Fibroblast of the conjunctiva (primary cell): ENCODE measurements at regions not wholly inside any gene's neighbourhood (a gene's known extent, or its start where the extent isn't known, plus 50 kb on each side); places are given as distances from the start of the nearest gene placed in this dataset.
A peak's percentile ranks its signal among the peaks of the same experiment; 100 is the strongest.

Source experiments
- DNase-seq: peaks from one replicate; pipeline ENCODE4 v3.0.0-alpha.2; 2010; ENCODE audit warnings: low read depth

DNA sequence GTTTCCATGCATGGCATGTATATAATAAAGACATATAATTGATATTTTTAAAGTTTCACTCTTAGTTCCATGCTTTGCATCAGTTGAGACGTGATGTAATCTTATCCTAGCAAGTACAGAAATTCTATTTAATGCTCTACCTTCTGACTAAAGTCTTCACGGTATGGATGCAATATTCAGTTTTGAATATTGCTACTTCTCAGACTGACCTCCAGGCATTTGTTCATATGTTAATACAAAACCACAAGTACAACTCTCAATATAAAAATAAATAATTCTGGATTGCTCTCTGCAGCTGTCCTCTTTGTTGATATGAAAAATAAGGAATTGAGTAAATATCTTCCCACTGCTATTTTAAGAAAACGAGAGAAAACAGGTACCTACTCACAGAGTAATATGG is 309.8 kb upstream of the HAND2 start:
- no peak for DNase-seq

GRCh38 chr4:173837517-173837916 is 307.5 kb upstream of the HAND2 start:
- no peak for DNase-seq

GRCh38 chr4:173835903-173836302 is 305.9 kb upstream of the HAND2 start:
- no peak for DNase-seq

GRCh38 chr4:173834151-173834550 is 304.1 kb upstream of the HAND2 start:
- no peak for DNase-seq

- no peak for DNase-seq
These were observed 299.5 kb upstream of the HAND2 start for GRCh38 chr4:173829565-173829964.

GRCh38 chr4:173827707-173828106 is 297.7 kb upstream of the HAND2 start:
- DNase-seq = no peak

DNA sequence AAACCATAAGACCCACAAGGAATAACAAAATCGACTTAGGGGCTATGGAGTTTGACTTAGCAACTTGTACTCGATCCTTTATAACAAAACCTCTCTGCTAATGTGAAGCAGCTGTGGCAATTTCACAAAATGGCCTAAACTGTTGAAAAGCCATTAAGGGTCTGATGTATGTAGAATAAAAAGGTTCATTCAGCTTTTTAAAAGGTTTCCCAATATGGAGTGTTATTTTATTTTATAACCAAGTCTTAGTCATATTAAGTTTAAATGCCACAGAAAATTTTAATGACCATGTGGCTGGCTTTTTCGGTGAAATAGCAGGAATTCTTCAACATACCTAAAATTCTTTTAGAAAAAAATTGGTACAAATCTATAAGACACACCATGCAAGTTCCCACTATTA is 291.8 kb upstream of the HAND2 start:
- no peak for DNase-seq

- no peak for DNase-seq
These were observed 291.0 kb upstream of the HAND2 start for GRCh38 chr4:173821036-173821435.

DNA sequence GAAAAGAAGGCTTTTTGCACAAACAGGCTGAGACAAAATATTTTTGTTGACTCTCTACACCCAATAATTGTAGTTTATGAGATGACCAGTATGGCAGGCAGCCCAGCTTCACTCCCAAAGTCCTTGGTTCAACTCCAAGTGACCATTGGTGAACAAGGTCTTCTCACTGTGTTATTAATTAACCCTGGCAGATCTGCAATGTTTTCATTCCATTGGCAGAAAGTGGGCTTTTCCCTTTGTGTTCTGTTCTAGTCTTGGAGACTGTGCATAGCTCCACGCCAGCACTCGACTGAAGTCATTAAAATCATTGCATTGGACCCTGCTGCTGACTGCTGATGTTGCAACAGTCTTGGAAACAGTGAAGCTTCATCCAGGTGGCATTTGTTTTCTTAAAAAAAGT is 277.3 kb upstream of the HAND2 start:
- DNase-seq = peak; percentile 5

GRCh38 chr4:173805884-173806283 is 275.9 kb upstream of the HAND2 start:
- no peak for DNase-seq

GRCh38 chr4:173802662-173803022 is 272.6 kb upstream of the HAND2 start:
- DNase-seq = no peak

- no peak for DNase-seq
These were observed 272.0 kb upstream of the HAND2 start for GRCh38 chr4:173801876-173802661.

DNA sequence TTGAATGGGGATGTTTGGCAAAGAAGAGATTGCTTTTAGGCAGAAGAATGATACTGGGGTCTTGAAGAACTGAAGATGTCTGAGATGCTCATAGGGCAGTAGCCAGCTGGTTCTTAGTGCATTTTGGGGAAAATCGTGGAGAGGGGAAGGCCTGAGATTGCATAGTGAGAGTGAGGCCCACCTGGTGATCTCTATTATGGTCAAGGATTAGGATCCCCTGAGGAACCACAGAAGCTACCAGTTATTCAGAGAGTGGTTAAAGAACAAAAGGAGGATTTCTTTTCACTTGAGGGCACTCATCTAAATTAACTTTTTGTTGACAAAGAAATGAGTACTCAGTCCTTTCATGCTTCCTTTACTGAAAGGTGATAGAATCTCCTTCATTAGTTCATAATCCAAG is 271.3 kb upstream of the HAND2 start:
- DNase-seq = no peak

GRCh38 chr4:173797296-173797695 is 267.3 kb upstream of the HAND2 start:
- DNase-seq = no peak

DNA sequence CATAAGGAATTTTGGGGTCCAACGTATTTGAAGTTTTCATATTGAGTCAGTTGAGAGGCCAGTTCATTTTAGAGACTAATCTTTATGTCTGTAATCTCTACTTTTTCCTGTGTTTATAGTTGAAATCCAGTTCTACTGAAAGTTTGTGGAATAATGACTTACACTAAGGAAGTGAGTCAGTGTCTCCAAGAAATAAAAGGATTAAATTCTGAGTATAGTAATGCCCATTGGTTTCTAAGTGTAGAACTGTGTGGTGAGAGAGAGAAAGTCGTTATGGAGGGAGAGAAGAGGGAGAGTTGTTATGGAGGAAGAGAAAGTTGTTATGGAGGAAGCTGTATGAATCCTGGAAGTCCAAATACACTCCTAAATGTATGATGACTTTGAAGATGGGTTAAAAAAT is 264.6 kb upstream of the HAND2 start:
- DNase-seq = no peak

DNA sequence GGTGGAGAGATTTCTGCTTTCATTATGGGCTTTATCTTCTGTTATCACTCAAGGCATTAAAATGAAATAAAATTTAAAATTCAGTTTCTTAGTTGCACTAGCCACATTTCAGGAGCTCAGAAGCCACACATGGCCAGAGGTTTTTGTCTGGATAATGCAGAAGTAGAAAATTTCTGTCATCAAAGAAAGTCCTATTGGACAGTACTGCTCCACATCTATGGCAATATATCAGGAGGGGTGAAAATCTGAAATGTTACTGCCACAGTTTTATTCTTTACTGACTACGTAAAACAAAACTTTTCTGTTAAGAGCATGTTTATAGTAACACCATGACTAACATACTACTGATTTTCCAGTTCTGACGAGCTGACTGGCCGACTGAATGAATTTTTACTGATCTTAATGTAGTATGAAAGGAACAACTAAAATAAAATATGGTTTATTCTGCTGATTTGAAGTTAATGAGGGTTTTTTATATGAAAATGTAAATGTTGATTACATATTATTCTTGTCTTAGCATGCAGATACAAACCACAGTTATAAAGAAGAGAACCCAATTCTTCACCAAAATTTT is 264.0 kb upstream of the HAND2 start:
- no peak for DNase-seq

DNA sequence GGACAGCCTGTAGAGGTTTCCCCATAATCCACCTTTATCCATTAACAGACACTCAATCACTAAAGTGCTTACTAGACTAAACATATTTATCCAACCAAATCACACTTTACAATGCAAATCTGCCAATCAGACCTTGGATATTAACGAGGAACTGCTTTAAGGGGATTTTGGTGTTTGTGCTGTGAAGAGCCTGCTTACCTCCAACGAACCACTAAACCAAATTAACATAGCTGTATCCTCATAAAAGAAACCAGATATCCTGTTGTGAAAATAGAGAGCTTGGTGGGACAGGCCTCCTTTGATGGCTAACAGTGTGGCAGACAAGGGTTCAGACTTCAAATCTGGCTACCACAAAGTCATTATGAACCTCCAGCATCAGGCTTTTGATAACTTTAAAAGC is 252.6 kb upstream of the HAND2 start:
- DNase-seq = no peak

DNA sequence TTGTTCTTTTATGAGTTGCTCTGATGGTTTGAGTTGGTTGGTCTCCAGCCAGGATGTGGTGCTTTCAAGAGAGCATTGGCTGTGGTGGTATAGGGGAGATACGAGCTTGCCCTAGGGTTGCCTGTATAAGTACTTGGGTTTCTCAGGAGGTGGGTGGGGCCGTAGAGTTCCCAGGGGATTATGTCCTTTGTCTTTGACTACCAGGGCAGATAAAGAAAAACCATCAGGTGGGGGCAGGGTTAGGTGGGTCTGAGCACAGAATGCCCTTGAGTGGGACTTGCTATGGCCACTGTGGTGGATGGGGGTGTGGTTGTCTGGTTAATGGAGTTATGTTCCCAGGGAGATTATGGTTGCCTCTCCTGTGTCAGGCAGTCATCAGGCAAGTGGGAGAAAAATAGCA is 247.9 kb upstream of the HAND2 start:
- DNase-seq = no peak

DNA sequence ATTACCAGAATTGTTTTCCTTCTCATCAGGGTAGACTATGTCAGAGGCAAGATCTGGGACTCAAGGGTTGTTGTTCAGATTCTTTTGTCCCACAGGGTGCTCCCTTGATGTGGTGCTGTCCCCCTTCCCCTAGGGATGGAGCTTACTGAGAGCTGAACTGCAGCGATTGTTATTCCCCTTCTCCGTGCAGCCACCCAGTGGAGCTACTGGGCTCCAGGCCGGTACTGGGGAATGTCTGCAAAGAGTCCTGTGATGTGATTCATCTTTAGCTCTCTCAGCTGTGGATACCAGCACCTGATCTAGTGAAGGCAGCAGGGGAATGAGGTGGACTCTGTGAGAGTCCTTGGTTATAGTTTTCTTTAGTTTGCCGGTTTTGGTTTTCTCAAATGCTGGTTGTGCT is 247.4 kb upstream of the HAND2 start:
- no peak for DNase-seq

DNA sequence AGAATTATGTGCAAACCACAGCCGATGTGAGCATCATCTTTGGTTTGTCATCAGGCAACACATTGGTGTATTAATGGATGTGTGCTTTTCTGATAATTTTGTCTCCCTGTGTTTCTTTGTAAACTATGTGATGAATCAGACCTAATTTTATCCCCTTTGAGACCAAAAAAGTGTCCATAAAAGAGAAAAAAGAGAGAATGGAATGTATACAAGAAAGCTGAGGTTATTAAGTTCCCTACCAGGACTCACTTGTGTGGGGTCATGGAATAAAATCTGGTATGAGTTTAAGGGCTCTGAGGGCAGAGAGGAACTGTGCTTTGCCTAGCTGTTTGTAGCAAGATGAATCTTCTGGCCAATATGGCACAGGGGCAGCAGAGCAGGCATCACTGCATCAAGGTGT is 239.5 kb upstream of the HAND2 start:
- DNase-seq = no peak

DNA sequence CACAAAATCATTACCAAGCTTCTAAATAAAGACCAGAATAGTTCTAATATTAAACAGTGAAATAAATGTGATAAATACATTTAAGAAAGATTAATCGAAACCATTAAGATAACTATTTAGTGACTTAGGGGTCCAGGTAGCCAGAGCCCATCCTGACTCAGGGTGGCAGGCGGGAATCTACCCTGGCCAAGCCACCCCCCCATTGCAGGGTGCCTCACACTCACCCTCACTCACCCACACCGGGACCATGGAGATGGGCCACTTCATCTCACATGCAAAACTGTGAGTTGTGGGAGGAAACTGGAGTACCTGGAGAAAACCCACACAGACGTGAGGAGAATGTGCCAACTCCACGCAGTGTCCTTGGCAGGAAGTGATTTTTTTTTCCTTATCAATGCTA is 237.6 kb upstream of the HAND2 start:
- DNase-seq = no peak

DNA sequence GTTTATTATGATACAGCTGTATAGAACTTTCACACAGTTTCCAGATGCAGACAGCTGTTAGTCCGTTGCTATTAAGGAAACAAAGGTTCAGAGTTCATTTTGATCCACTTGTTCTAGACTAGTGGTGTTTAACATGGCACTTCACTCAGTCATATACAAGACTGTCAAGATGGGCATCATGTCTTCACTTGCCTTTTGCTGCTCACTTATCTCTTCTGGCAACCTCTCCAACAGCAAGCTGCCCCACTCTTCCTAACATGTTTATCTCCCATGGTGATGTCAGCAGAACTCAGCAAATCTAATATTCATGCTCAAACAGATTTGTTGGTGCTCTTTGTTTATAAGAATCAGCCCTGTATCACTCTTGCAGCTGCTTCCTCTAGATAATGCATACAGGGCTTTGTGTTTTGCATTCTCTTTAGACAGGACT is 236.2 kb upstream of the HAND2 start:
- DNase-seq = no peak

- DNase-seq = no peak
These were observed 235.7 kb upstream of the HAND2 start for GRCh38 chr4:173765751-173766150.

- no peak for DNase-seq
These were observed 233.4 kb upstream of the HAND2 start for GRCh38 chr4:173763389-173763788.
